ENCODE measurements at regions not wholly inside any gene's neighbourhood (a gene's known extent, or its start where the extent isn't known, plus 50 kb on each side); places are given as distances from the start of the nearest gene placed in this dataset.

- DNase-seq (ENCODE audit: extremely low read depth, low read depth), result no peak
These were observed 815.9 kb upstream of the KLHL1 start for GRCh38 chr13:70923863-70924752.

GRCh38 chr13:70911286-70911685, 803.0 kb upstream of the KLHL1 start:
- no peak for DNase-seq (ENCODE audit: extremely low read depth, low read depth)

- no peak for DNase-seq (ENCODE audit: extremely low read depth, low read depth)
These were observed 800.5 kb upstream of the KLHL1 start for GRCh38 chr13:70908795-70909194.

GRCh38 chr13:70905035-70905434, 796.8 kb upstream of the KLHL1 start:
- DNase-seq (ENCODE audit: extremely low read depth, low read depth), result no peak

- no peak for DNase-seq (ENCODE audit: extremely low read depth, low read depth)
These were observed 787.9 kb upstream of the KLHL1 start for GRCh38 chr13:70896136-70896535.

GRCh38 chr13:70895599-70895998, 787.3 kb upstream of the KLHL1 start:
- no peak for DNase-seq (ENCODE audit: extremely low read depth, low read depth)

GRCh38 chr13:70894258-70894657, 786.0 kb upstream of the KLHL1 start:
- DNase-seq (ENCODE audit: extremely low read depth, low read depth), result no peak

- no peak for DNase-seq (ENCODE audit: extremely low read depth, low read depth)
These were observed 785.6 kb upstream of the KLHL1 start for GRCh38 chr13:70893832-70894231.

GRCh38 chr13:70890289-70890688, 782.0 kb upstream of the KLHL1 start:
- no peak for DNase-seq (ENCODE audit: extremely low read depth, low read depth)

- DNase-seq (ENCODE audit: extremely low read depth, low read depth), result no peak
These were observed 780.9 kb upstream of the KLHL1 start for GRCh38 chr13:70889163-70889562.

- no peak for DNase-seq (ENCODE audit: extremely low read depth, low read depth)
These were observed 775.9 kb upstream of the KLHL1 start for GRCh38 chr13:70884196-70884595.

GRCh38 chr13:70874636-70875035, 766.4 kb upstream of the KLHL1 start:
- DNase-seq (ENCODE audit: extremely low read depth, low read depth), result no peak

GRCh38 chr13:70864731-70865130, 756.5 kb upstream of the KLHL1 start:
- no peak for DNase-seq (ENCODE audit: extremely low read depth, low read depth)

- no peak for DNase-seq (ENCODE audit: extremely low read depth, low read depth)
These were observed 748.5 kb upstream of the KLHL1 start for GRCh38 chr13:70856711-70857110.

GRCh38 chr13:70856025-70856424, 747.8 kb upstream of the KLHL1 start:
- no peak for DNase-seq (ENCODE audit: extremely low read depth, low read depth)

- no peak for DNase-seq (ENCODE audit: extremely low read depth, low read depth)
These were observed 741.0 kb upstream of the KLHL1 start for GRCh38 chr13:70849222-70849621.

- no peak for DNase-seq (ENCODE audit: extremely low read depth, low read depth)
These were observed 736.3 kb upstream of the KLHL1 start for GRCh38 chr13:70844391-70845108.

- DNase-seq (ENCODE audit: extremely low read depth, low read depth), result no peak
These were observed 733.9 kb upstream of the KLHL1 start for GRCh38 chr13:70842062-70842644.

GRCh38 chr13:70841240-70842061, 733.2 kb upstream of the KLHL1 start:
- no peak for DNase-seq (ENCODE audit: extremely low read depth, low read depth)

- DNase-seq (ENCODE audit: extremely low read depth, low read depth), result no peak
These were observed 727.1 kb upstream of the KLHL1 start for GRCh38 chr13:70835371-70835770.

GRCh38 chr13:70829748-70830147, 721.5 kb upstream of the KLHL1 start:
- DNase-seq (ENCODE audit: extremely low read depth, low read depth), result no peak

Data from NCI-H460 (cell line).